Type B pancreatic cell (in vitro differentiated cells): ENCODE measurements at regions not wholly inside any gene's neighbourhood (a gene's known extent, or its start where the extent isn't known, plus 50 kb on each side); places are given as distances from the start of the nearest gene placed in this dataset.
A peak's percentile ranks its signal among the peaks of the same experiment; 100 is the strongest.

ENCODE experiments used
- DNase-seq: peaks from one replicate; pipeline ENCODE4 v3.0.0; 2021; ENCODE audit warnings: mixed read lengths; ENCODE audit not compliant: unreplicated experiment; ENCODE audit errors: extremely low spot score
- H3K27ac Mint-ChIP-seq: 2 replicates; pipeline ENCODE4 v1.8.0; 2021; ENCODE audit warnings: mild to moderate bottlenecking, mixed read lengths
- H3K27me3 Mint-ChIP-seq: 2 replicates; pipeline ENCODE4 v1.8.0; 2021; ENCODE audit warnings: mixed read lengths
- H3K36me3 Mint-ChIP-seq: 2 replicates; pipeline ENCODE4 v1.8.0; 2021; ENCODE audit warnings: mixed read lengths
- H3K4me1 Mint-ChIP-seq: one replicate; pipeline ENCODE4 v1.8.0; 2021; ENCODE audit warnings: mixed read lengths; ENCODE audit not compliant: unreplicated experiment
- H3K4me3 Mint-ChIP-seq: 2 replicates; pipeline ENCODE4 v1.8.0; 2021; ENCODE audit warnings: mild to moderate bottlenecking, mixed read lengths
- H3K9me3 Mint-ChIP-seq: 2 replicates; pipeline ENCODE4 v1.8.0; 2021; ENCODE audit warnings: mixed read lengths
- TF ChIP-seq, protein P1 (sequence below): fragments of 200-600 bp; sonication (generic); conservative IDR thresholded peaks from 2 replicates; pipeline ENCODE4 v1.5.0; 2021; ENCODE audit warnings: antibody characterized with exemption, mild to moderate bottlenecking

DNA sequence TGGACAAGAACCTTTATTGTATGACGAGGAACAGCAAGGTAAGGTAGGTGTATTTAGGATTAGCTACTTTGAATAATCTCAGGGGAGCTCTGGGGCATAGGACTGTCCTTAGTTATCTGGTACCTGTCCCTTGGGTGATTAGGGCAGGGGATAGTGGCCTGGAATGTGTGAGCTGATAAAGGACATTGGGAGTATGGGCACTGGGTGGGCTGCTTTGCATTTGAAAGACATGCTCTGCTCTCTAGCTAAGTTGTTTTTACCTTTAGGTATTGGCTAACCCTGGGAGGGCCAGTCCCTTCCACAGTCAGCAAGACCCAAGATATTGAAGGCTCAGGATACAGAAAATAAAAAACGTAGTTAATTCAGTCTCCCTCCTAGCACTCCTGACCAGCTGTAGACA, 282.8 kb upstream of the C9orf72 start:
- Mint-ChIP-seq H3K4me1 (peaks cover 6% of the 10 kb centered on the region), H3K36me3 (no peaks in the 10 kb centered on the region), H3K27ac (no peak overlapping the region), H3K9me3 (no peaks in the 10 kb centered on the region), H3K27me3 (no peaks in the 10 kb centered on the region), H3K4me3 (no peak overlapping the region)
- no peak for DNase-seq
- TF ChIP-seq, protein P1, sequence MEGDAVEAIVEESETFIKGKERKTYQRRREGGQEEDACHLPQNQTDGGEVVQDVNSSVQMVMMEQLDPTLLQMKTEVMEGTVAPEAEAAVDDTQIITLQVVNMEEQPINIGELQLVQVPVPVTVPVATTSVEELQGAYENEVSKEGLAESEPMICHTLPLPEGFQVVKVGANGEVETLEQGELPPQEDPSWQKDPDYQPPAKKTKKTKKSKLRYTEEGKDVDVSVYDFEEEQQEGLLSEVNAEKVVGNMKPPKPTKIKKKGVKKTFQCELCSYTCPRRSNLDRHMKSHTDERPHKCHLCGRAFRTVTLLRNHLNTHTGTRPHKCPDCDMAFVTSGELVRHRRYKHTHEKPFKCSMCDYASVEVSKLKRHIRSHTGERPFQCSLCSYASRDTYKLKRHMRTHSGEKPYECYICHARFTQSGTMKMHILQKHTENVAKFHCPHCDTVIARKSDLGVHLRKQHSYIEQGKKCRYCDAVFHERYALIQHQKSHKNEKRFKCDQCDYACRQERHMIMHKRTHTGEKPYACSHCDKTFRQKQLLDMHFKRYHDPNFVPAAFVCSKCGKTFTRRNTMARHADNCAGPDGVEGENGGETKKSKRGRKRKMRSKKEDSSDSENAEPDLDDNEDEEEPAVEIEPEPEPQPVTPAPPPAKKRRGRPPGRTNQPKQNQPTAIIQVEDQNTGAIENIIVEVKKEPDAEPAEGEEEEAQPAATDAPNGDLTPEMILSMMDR: no peak

DNA sequence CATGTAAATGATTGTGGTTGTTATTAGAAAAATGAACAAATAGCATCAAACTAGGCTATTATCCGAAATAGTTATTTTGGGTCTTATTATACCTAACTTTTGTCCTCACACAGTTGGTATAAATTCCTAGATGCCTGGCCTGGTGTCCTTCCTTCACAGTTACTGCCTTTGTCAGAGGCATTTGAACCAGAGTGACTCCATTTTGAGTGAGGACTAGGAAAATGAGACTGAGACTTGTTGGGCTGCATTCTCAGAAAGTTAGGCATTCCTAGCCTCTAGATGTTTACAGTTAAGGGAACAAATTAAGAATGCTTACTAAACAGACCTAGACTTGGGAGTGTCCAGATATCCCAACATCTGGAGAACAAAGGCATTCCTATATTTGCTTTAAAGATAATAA, 283.5 kb upstream of the C9orf72 start:
- H3K27ac Mint-ChIP-seq: no peak overlapping the region
- TF ChIP-seq, protein P1: no peak
- H3K4me1 Mint-ChIP-seq: peaks cover 1% of the 10 kb centered on the region
- H3K9me3 Mint-ChIP-seq: no peaks in the 10 kb centered on the region
- H3K36me3 Mint-ChIP-seq: no peaks in the 10 kb centered on the region
- no peaks in the 10 kb centered on the region for H3K27me3 Mint-ChIP-seq
- no peak overlapping the region for H3K4me3 Mint-ChIP-seq
- DNase-seq: no peak

DNA sequence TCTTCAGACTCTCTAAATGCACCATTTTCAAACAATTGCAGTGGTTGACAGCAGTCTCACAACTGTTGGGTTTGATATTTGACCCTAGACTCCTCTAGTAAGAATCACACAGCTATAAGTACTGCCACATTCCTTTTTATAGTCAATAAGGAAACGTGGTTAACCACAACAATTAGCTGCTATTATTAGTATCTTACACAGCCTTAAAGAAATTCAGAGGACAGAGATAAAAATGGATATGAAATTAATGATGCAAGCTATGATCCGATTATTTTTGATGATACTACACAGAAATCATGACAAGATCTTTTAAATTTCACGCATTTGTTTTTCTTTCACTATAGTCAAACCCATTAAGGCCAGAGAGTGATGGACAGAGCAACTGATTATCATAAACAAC, 288.6 kb upstream of the C9orf72 start:
- H3K36me3 Mint-ChIP-seq: no peaks in the 10 kb centered on the region
- H3K27ac Mint-ChIP-seq: no peak overlapping the region
- TF ChIP-seq, protein P1: no peak
- peaks cover 12% of the 10 kb centered on the region for H3K4me1 Mint-ChIP-seq
- no peaks in the 10 kb centered on the region for H3K9me3 Mint-ChIP-seq
- no peak overlapping the region for H3K4me3 Mint-ChIP-seq
- no peak for DNase-seq
- H3K27me3 Mint-ChIP-seq: no peaks in the 10 kb centered on the region

DNA sequence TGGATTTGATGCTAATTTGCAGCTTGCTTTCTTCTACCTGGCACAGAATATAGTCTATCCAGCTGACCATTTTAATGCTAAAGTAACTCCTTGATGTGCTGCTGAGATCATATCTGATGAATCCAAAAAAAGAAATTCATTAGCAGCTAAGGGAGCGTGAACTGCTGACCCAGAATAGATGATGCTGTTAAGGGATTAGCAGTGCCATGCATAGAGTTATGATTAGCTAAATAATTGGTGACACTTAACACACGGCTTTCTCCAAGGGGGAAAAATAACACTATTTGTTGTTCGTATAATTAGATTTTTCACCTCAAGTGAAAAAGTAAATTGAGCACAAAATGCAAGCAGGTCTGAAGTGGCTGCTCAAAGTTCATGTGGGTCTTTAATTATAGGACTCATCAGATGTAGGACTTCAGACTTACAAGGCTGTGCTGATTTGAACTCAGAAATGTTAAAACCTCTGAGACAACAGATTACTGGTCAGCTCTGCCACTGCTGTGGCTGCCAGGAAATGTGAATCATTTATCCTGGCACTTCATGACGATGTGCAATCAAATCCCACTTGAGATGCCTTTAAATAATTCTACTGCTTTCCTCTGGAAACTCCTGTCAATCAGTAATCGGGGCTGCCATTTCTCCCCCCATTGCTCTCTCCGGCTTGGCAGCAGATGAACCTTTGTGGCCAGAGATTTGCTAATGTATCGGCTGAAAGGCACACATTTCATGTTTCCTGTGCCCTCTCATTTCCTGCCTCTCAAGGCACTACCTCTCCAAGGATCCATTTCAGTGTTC, 291.6 kb upstream of the C9orf72 start:
- Mint-ChIP-seq H3K36me3 (no peaks in the 10 kb centered on the region), H3K4me1 (peaks cover 17% of the 10 kb centered on the region), H3K27ac (no peak overlapping the region), H3K4me3 (peak overlapping the region; percentile 57), H3K27me3 (no peaks in the 10 kb centered on the region), H3K9me3 (peaks cover 3% of the 10 kb centered on the region)
- DNase-seq: no peak
- TF ChIP-seq, protein P1: no peak

DNA sequence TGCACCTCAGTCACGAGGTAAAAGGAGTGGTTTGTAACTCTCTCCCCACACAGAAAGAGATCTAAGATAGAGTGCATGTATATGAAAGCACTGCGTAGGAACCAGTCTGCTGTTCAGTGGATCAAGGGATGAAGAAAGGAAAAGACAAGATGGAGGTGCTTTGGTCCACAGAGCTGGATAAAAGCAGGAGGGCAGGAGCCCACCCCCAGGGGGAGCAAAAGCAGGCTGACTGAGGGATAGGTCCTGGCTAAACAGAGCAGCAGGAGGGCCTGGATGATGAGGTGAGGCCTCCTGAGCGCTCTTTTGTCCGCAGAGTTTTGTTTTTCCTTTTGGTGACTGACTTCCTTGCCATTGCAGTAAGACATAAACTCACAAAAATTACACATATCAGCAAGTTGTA, 293.5 kb upstream of the C9orf72 start:
- Mint-ChIP-seq H3K4me1 (peaks cover 15% of the 10 kb centered on the region), H3K4me3 (no peak overlapping the region), H3K9me3 (peaks cover 3% of the 10 kb centered on the region), H3K36me3 (no peaks in the 10 kb centered on the region), H3K27ac (no peak overlapping the region), H3K27me3 (no peaks in the 10 kb centered on the region)
- TF ChIP-seq, protein P1: no peak
- DNase-seq: no peak

DNA sequence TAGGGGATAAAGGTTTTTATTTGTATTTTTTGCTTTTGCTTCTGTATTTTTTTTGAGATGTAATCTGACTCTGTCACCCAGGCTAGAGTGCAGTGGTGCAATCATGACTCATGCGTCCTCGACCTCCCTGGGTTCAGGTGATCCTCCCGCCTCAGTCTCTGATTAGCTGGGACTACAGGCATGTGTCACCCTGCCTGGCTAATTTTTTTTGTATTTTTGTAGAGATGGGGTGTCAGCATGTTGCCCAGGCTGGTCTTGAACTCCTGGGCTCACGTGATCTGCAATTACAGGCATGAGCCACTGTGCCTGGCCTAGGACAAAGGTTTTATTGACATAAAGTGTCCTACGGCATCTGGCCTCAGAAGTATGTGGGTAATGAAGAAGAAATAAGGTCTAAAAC, 297.1 kb upstream of the C9orf72 start:
- H3K36me3 Mint-ChIP-seq: no peaks in the 10 kb centered on the region
- peaks cover 3% of the 10 kb centered on the region for H3K9me3 Mint-ChIP-seq
- H3K4me1 Mint-ChIP-seq: peaks cover 7% of the 10 kb centered on the region
- H3K4me3 Mint-ChIP-seq: no peak overlapping the region
- DNase-seq: no peak
- H3K27ac Mint-ChIP-seq: no peak overlapping the region
- TF ChIP-seq, protein P1: no peak
- no peaks in the 10 kb centered on the region for H3K27me3 Mint-ChIP-seq
